GM04504 (cell line): ENCODE measurements at regions not wholly inside any gene's neighbourhood (a gene's known extent, or its start where the extent isn't known, plus 50 kb on each side); places are given as distances from the start of the nearest gene placed in this dataset.

Source experiments
- DNase-seq: peaks from one replicate; pipeline ENCODE4 v3.0.0-alpha.2; 2012; ENCODE audit warnings: low read depth

- DNase-seq: no peak
Observed at GRCh38 chr4:116872308-116872707, 213.1 kb downstream of the TRAM1L1 start.

DNA sequence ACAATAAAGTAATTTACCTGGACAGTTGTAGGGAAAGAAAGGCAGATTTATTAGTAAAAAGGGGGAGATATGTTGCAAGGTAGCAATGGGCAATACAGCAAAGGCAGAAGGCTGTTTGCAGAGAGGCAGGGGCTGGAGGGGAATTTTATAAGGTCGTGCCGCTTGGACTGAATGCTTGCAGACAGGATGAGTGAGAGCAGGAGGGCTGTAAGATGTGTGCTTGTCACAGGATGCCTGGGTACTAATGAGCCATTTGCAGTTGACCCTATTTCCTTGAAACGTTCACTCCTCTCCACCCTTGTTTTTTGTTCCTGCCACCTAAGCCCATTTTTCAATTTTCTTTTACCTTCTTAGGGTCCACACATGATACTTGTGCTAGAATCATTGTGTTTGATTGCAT is 214.7 kb downstream of the TRAM1L1 start:
- DNase-seq: no peak

DNA sequence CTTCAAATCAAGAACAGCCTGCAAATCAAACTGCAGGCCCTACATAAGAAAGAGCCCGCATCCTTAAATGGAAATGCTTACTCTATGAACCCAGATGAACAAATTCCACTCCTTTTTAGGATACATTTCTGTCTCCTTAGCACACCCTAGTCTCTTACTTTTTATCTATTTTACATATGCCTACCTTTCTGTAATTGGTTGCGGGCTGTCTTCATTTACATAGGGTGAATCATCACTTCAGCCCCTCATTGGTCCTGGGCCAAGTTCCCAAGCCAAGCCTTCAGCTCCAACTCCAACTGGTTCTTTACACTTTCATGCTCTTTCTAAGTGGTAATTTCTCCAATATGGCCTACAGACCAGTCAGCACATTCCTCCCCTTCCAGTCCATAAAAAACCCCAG is 219.3 kb downstream of the TRAM1L1 start:
- no peak for DNase-seq

DNA sequence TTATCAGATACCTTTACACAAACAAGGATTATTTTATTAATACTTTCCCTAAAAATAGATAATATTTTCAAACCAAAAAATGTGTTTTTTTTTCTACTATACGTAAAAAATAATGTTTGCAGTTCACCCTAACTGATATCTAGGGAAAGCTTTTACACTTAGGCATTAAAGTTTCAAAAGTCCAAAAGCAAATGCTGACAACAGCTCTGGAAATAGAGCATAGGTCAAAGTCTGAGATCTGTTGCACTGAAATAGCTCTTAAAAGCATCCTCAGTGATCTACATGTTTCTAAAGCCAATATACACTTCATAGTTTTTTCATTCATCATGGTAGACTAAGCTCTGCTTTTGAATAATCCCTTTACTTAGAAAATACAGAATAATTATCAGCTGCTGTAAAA is 222.8 kb downstream of the TRAM1L1 start:
- no peak for DNase-seq

- no peak for DNase-seq
Observed at GRCh38 chr4:116860891-116861290, 224.5 kb downstream of the TRAM1L1 start.

- no peak for DNase-seq
Observed at GRCh38 chr4:116849620-116850019, 235.8 kb downstream of the TRAM1L1 start.

- no peak for DNase-seq
Observed at GRCh38 chr4:116847616-116848015, 237.8 kb downstream of the TRAM1L1 start.

DNA sequence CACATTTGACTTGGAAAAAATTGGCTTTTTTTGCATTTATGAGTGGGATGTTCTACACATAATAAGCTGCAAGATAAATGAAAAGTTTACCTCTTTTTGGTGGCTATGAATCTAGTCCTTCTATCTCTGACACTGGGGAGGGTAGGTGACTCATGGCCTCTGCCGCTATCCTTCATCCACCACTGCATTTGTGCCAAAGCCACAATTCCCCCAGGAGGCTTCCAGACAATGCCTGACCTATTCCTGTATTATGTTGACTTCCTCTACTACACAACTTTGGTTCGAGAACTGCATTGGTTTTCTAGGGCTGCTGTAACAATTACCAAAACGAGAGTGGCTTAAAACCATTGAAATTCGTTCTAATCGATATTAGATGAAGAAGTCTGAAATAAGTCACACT is 245.6 kb downstream of the TRAM1L1 start:
- DNase-seq: no peak

DNA sequence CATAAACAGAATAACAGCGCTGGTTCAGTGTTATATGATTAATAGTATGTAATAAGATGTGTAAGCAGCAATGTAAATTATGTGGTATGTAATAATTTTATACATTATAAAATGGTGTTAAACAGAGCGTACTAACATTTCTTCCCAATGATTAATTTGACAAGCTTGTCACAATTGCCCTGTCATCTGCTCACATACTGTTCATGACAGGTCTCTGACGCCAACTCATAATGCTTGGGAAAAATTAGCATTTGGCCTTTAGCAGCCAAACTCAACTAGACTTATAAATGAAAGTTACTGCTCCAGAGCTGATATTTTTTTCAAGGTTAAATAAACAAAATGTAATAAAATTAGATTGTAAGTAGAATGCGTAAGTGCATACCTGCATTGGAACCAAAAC is 246.8 kb downstream of the TRAM1L1 start:
- DNase-seq: no peak

DNA sequence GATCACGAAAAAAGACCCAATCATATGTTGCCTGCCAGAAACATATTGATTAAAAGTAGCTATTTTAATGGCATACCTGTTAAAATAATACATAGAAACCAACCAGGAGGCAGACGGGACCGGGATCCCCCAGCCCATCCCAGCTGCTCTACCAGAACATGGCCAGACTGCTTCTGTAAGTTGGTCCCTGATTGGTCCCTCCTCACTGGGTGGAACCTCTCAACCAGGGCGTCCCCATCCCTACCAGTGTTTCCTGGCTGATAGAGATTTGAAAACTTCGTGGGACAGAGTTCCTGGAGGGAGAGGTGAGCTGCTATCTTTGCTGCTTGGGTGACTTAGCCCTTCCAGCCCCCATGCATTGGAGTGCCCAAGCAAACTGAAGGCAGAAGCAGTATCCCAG is 256.2 kb downstream of the TRAM1L1 start:
- no peak for DNase-seq

DNA sequence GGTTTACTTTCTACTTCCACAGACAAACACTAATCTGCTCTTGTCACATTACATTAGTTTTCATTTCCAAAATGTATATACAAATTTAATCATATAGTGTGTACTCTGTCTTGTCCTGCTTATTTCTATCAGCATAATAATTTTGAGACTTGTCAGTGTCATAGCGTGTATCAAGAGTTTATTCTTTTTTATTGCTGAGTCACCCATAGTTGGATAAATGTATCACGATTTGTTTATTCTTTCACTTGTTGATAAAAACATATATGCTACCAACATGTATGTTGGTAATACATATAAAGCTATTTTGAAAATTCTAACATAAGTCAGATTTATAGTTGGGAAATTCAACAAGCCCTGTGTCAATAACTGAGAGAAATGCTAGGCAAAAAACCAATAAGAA is 261.2 kb downstream of the TRAM1L1 start:
- no peak for DNase-seq

- no peak for DNase-seq
Observed at GRCh38 chr4:116811730-116812129, 273.6 kb downstream of the TRAM1L1 start.

GRCh38 chr4:116796022-116796421 is 289.4 kb downstream of the TRAM1L1 start:
- no peak for DNase-seq

GRCh38 chr4:116788723-116789122 is 296.7 kb downstream of the TRAM1L1 start:
- DNase-seq: no peak

GRCh38 chr4:116755051-116755450 is 330.3 kb downstream of the TRAM1L1 start:
- no peak for DNase-seq

- no peak for DNase-seq
Observed at GRCh38 chr4:116752027-116752426, 333.3 kb downstream of the TRAM1L1 start.

GRCh38 chr4:116736756-116737155 is 348.6 kb downstream of the TRAM1L1 start:
- DNase-seq: no peak

GRCh38 chr4:116734178-116734577 is 351.2 kb downstream of the TRAM1L1 start:
- no peak for DNase-seq

DNA sequence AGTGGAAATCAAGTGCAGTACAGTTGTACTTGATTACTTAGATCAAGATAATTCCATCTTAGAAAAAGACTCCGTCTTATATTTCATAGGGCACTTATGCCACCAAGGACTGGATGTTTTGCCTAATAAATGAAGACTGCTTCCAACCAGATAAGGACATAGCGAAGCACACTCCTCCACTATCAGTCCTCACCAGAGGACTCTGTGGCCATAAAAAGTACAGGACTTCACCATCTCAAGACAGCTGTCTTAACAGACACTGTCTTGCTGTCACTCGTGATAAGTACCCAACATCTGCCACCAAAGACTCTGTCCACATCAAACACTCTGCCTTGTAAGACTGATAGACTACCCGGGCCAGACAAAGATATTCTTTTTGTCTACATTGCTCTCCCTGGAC is 352.0 kb downstream of the TRAM1L1 start:
- DNase-seq: no peak

DNA sequence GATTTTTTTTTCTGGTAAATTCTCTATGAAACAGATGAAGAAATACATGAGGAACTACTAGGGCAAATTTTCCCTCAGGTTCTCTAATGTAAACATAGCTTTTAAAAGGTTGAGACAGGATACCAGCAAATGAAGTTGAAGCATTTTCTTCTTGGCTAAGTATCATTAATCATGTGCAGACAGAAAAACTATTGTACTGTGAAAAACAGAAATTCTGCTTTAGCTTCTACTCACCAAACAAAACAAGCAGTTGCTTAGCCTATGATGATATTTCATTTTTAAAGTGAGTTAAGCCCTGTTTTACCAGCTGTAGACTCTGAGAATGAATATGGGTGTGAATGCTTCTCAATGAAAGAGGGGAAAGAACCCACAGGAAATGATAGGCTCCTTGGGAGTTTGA is 358.9 kb downstream of the TRAM1L1 start:
- DNase-seq: no peak

GRCh38 chr4:116724249-116724648 is 361.1 kb downstream of the TRAM1L1 start:
- DNase-seq: no peak

- no peak for DNase-seq
Observed at GRCh38 chr4:116705466-116705865, 379.9 kb downstream of the TRAM1L1 start.

- no peak for DNase-seq
Observed at GRCh38 chr4:116702949-116703348, 382.4 kb downstream of the TRAM1L1 start.

DNA sequence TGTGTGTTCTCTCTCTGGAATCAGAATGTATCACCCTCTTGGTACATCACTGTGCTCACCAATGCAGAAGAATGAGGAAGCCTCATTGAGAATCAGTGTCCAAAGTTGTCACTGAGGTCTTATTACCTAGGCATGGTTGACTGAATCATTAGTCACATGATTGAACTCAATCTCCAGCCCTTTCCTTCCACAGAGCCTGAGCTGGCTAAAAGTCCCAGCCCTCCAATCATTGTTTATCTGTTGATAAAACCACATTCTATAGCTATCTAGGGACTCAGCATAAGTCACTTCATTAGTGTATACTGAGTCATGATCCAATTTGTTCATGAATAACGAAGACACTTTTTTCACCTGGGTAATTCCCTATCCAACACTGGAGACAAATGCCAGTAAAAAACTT is 396.8 kb downstream of the TRAM1L1 start:
- DNase-seq: no peak

DNA sequence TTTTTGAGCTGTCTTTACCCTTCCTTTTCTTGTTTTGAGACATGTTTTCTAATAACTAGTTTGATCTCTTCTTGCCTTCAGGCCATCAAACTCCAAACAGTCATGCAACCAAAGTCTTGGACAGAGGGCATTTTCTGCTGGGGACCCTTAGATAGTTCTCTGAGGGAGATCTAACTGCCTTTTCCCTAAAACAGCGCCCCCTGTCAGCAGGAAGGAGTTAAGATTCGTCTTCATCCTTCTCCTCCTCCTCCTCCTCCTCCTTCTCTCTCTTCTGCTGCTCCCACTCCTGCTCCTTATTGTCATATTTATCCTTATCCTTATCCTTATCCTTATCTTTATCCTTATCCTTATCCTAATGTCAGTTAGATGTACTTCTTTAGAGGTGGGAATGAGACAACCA is 417.2 kb downstream of the TRAM1L1 start:
- DNase-seq: no peak
